GM18511 (cell line): ENCODE measurements at regions not wholly inside any gene's neighbourhood (a gene's known extent, or its start where the extent isn't known, plus 50 kb on each side); places are given as distances from the start of the nearest gene placed in this dataset.
A peak's percentile ranks its signal among the peaks of the same experiment; 100 is the strongest.

ENCODE experiments used
- ATAC-seq: cut with Tn5 transposase; IDR thresholded peaks from one replicate; pipeline ENCODE4 v1.9.1; 2021; ENCODE audit warnings: mild to moderate bottlenecking, moderate library complexity; ENCODE audit not compliant: unreplicated experiment

GRCh38 chr5:18829539-18829938 lies 1158.5 kb downstream of the CDH18 start:
- ATAC-seq, result no peak

GRCh38 chr5:18850216-18850615 lies 1137.8 kb downstream of the CDH18 start:
- ATAC-seq, result no peak

GRCh38 chr5:18872978-18873377 lies 1115.0 kb downstream of the CDH18 start:
- no peak for ATAC-seq

- no peak for ATAC-seq
These were observed 1111.4 kb downstream of the CDH18 start for GRCh38 chr5:18876565-18876964.

GRCh38 chr5:18881615-18882014 lies 1106.4 kb downstream of the CDH18 start:
- ATAC-seq, result no peak

GRCh38 chr5:18882154-18882553 lies 1105.8 kb downstream of the CDH18 start:
- ATAC-seq, result no peak

GRCh38 chr5:18888821-18889220 lies 1099.2 kb downstream of the CDH18 start:
- no peak for ATAC-seq

- no peak for ATAC-seq
These were observed 1087.4 kb downstream of the CDH18 start for GRCh38 chr5:18900644-18901043.

GRCh38 chr5:18920966-18921365 lies 1067.0 kb downstream of the CDH18 start:
- no peak for ATAC-seq

GRCh38 chr5:18932081-18932480 lies 1055.9 kb downstream of the CDH18 start:
- no peak for ATAC-seq

- no peak for ATAC-seq
These were observed 1043.2 kb downstream of the CDH18 start for GRCh38 chr5:18944771-18945170.

GRCh38 chr5:18954239-18954638 lies 1033.8 kb downstream of the CDH18 start:
- peak; percentile 66 for ATAC-seq

GRCh38 chr5:18959535-18959934 lies 1028.5 kb downstream of the CDH18 start:
- no peak for ATAC-seq

- no peak for ATAC-seq
These were observed 1026.8 kb downstream of the CDH18 start for GRCh38 chr5:18961234-18961633.

- no peak for ATAC-seq
These were observed 1022.1 kb downstream of the CDH18 start for GRCh38 chr5:18965893-18966292.

- no peak for ATAC-seq
These were observed 1020.4 kb downstream of the CDH18 start for GRCh38 chr5:18967637-18968036.

GRCh38 chr5:18968966-18969365 lies 1019.0 kb downstream of the CDH18 start:
- no peak for ATAC-seq

GRCh38 chr5:18970000-18970399 lies 1018.0 kb downstream of the CDH18 start:
- peak; percentile 52 for ATAC-seq

GRCh38 chr5:18972177-18972576 lies 1015.8 kb downstream of the CDH18 start:
- ATAC-seq, result no peak

- no peak for ATAC-seq
These were observed 1012.4 kb downstream of the CDH18 start for GRCh38 chr5:18975624-18976023.

GRCh38 chr5:18977880-18978279 lies 1010.1 kb downstream of the CDH18 start:
- ATAC-seq, result no peak

GRCh38 chr5:18984559-18985080 lies 1003.4 kb downstream of the CDH18 start:
- no peak for ATAC-seq

- no peak for ATAC-seq
These were observed 1002.7 kb downstream of the CDH18 start for GRCh38 chr5:18985171-18985758.
